ENCODE measurements at regions not wholly inside any gene's neighbourhood (a gene's known extent, or its start where the extent isn't known, plus 50 kb on each side); places are given as distances from the start of the nearest gene placed in this dataset.

GRCh38 chr2:226615891-226616290, 183.7 kb downstream of the IRS1 start:
- H3K27ac ChIP-seq, result no peak overlapping the region
- WGBS, result 92% methylated on average over 2 of the region's 2 CpGs
- DNase-seq (ENCODE audit: low spot score in 2 of 2), result no peak

GRCh38 chr2:226611944-226612318, 187.7 kb downstream of the IRS1 start:
- no peak overlapping the region for H3K4me3 ChIP-seq
- no peak overlapping the region for H3K27ac ChIP-seq
- H3K4me1 ChIP-seq, result peaks cover 5% of the 10 kb centered on the region
- 88% methylated on average over 3 of the region's 3 CpGs for WGBS
- no peak for TF ChIP-seq POLR2A (IDR thresholded peaks at IDR 0.05)
- TF ChIP-seq EP300 (IDR thresholded peaks at IDR 0.05), result no peak
- TF ChIP-seq CTCF (IDR thresholded peaks at IDR 0.05), result no peak
- TF ChIP-seq POLR2AphosphoS5 (IDR thresholded peaks at IDR 0.05), result no peak
- no peaks in the 10 kb centered on the region for H3K9me3 ChIP-seq
- H3K27me3 ChIP-seq, result no peaks in the 10 kb centered on the region
- DNase-seq (ENCODE audit: low spot score in 2 of 2), result no peak
- H3K36me3 ChIP-seq, result no peaks in the 10 kb centered on the region

More at GRCh38 chr2:226615891-226616290, 183.7 kb downstream of the IRS1 start:
- no peak overlapping the region for H3K4me3 ChIP-seq
- peaks cover 5% of the 10 kb centered on the region for H3K4me1 ChIP-seq
- no peak for TF ChIP-seq POLR2A (IDR thresholded peaks at IDR 0.05)
- no peak for TF ChIP-seq POLR2AphosphoS5 (IDR thresholded peaks at IDR 0.05)
- TF ChIP-seq CTCF (IDR thresholded peaks at IDR 0.05), result no peak
- no peak for TF ChIP-seq EP300 (IDR thresholded peaks at IDR 0.05)
- no peaks in the 10 kb centered on the region for H3K9me3 ChIP-seq
- H3K27me3 ChIP-seq, result no peaks in the 10 kb centered on the region
- no peaks in the 10 kb centered on the region for H3K36me3 ChIP-seq

- Histone ChIP-seq H3K4me3 (no peak overlapping the region), H3K27me3 (no peaks in the 10 kb centered on the region), H3K4me1 (peaks cover 5% of the 10 kb centered on the region), H3K36me3 (no peaks in the 10 kb centered on the region), H3K27ac (no peak overlapping the region), H3K9me3 (no peaks in the 10 kb centered on the region)
- TF ChIP-seq CTCF (IDR thresholded peaks at IDR 0.05), result no peak
- no peak for TF ChIP-seq POLR2AphosphoS5 (IDR thresholded peaks at IDR 0.05)
- TF ChIP-seq EP300 (IDR thresholded peaks at IDR 0.05), result no peak
- TF ChIP-seq POLR2A (IDR thresholded peaks at IDR 0.05), result no peak
- DNase-seq (ENCODE audit: low spot score in 2 of 2), result no peak
- 76% methylated on average over 4 of the region's 4 CpGs for WGBS
Observed at GRCh38 chr2:226611196-226611943, 188.2 kb downstream of the IRS1 start.

- Histone ChIP-seq H3K36me3 (no peaks in the 10 kb centered on the region), H3K27me3 (no peaks in the 10 kb centered on the region), H3K4me1 (peaks cover 5% of the 10 kb centered on the region), H3K4me3 (no peak overlapping the region), H3K27ac (no peak overlapping the region), H3K9me3 (no peaks in the 10 kb centered on the region)
- TF ChIP-seq POLR2AphosphoS5 (IDR thresholded peaks at IDR 0.05), result no peak
- WGBS, result 29% methylated on average over 1 of the region's 1 CpG
- DNase-seq (ENCODE audit: low spot score in 2 of 2), result no peak
Observed at GRCh38 chr2:226609366-226609765, 190.3 kb downstream of the IRS1 start.

- H3K4me1 ChIP-seq, result peaks cover 5% of the 10 kb centered on the region
- no peak for DNase-seq (ENCODE audit: low spot score in 2 of 2)
- H3K9me3 ChIP-seq, result no peaks in the 10 kb centered on the region
- H3K4me3 ChIP-seq, result no peak overlapping the region
- H3K27ac ChIP-seq, result no peak overlapping the region
- TF ChIP-seq POLR2A (IDR thresholded peaks at IDR 0.05) (no peak), CTCF (IDR thresholded peaks at IDR 0.05) (no peak), POLR2AphosphoS5 (IDR thresholded peaks at IDR 0.05) (no peak), EP300 (IDR thresholded peaks at IDR 0.05) (no peak)
- WGBS, result 65% methylated on average over 5 of the region's 5 CpGs
- H3K27me3 ChIP-seq, result no peaks in the 10 kb centered on the region
- H3K36me3 ChIP-seq, result no peaks in the 10 kb centered on the region
Observed at GRCh38 chr2:226608451-226608850, 191.2 kb downstream of the IRS1 start.
